ENCODE measurements at regions not wholly inside any gene's neighbourhood (a gene's known extent, or its start where the extent isn't known, plus 50 kb on each side); places are given as distances from the start of the nearest gene placed in this dataset.

DNA sequence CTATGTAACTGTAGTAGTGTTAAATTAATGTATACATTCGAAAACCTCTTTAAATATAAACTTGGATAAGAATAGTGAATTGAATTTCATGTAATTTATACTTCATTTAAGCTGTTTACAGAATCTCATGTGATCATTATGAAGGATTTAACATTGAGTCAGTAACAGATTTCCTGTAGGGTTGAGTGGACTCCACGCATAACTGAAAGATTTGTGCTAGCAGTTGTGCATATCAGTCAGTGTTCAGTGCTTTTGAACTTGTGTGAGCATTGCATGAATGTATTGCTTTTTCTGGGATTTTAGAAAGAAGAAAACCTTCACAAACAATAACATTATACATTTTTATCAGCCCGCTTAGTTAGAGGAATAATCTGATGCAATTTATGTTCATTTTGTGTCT, 1435.3 kb downstream of the LRFN5 start:
- H3K27me3 ChIP-seq (ENCODE audit: control insufficient read depth, insufficient read depth, low read length), result no peaks in the 10 kb centered on the region
- no peak overlapping the region for H3K4me3 ChIP-seq (ENCODE audit: low read depth, low read length)
- DNase-seq (ENCODE audit: low read depth) (no peak), FAIRE-seq (no peak)
- no peaks in the 10 kb centered on the region for H3K36me3 ChIP-seq (ENCODE audit: control insufficient read depth, insufficient read depth, low read length)
- TF ChIP-seq CTCF (IDR thresholded peaks at IDR 0.05; ENCODE audit: insufficient read depth, low read length, severe bottlenecking), result no peak

GRCh38 chr14:43041207-43041606, 1434.5 kb downstream of the LRFN5 start:
- Histone ChIP-seq H3K27me3 (ENCODE audit: control insufficient read depth, insufficient read depth, low read length) (no peaks in the 10 kb centered on the region), H3K4me3 (ENCODE audit: low read depth, low read length) (no peak overlapping the region), H3K36me3 (ENCODE audit: control insufficient read depth, insufficient read depth, low read length) (no peaks in the 10 kb centered on the region)
- FAIRE-seq, result no peak
- TF ChIP-seq CTCF (IDR thresholded peaks at IDR 0.05; ENCODE audit: insufficient read depth, low read length, severe bottlenecking), result no peak
- DNase-seq (ENCODE audit: low read depth), result no peak

GRCh38 chr14:43039881-43040280, 1433.2 kb downstream of the LRFN5 start:
- TF ChIP-seq CTCF (IDR thresholded peaks at IDR 0.05; ENCODE audit: insufficient read depth, low read length, severe bottlenecking), result no peak
- H3K27me3 ChIP-seq (ENCODE audit: control insufficient read depth, insufficient read depth, low read length), result no peaks in the 10 kb centered on the region
- no peak overlapping the region for H3K4me3 ChIP-seq (ENCODE audit: low read depth, low read length)
- no peak for DNase-seq (ENCODE audit: low read depth)
- no peak for FAIRE-seq
- H3K36me3 ChIP-seq (ENCODE audit: control insufficient read depth, insufficient read depth, low read length), result no peaks in the 10 kb centered on the region

DNA sequence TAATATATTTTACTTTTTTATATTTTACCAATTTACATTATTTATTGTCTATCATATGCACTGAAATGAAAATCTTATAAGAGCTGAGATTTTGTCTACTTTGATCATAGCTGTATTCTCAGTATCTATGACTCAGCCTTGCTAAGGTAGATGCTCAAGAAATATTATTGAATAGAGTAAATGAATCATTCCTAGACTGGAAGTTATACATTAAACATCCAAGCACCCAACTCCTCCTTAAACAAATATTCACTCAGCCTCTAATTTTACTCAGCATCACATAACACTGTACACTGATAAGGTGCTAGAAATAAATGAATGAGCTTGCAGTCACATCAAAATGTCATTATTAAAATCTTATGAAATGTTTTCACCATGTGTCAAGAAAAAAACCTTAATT, 1424.9 kb downstream of the LRFN5 start:
- FAIRE-seq, result no peak
- peak; percentile 5 for DNase-seq (ENCODE audit: low read depth)

DNA sequence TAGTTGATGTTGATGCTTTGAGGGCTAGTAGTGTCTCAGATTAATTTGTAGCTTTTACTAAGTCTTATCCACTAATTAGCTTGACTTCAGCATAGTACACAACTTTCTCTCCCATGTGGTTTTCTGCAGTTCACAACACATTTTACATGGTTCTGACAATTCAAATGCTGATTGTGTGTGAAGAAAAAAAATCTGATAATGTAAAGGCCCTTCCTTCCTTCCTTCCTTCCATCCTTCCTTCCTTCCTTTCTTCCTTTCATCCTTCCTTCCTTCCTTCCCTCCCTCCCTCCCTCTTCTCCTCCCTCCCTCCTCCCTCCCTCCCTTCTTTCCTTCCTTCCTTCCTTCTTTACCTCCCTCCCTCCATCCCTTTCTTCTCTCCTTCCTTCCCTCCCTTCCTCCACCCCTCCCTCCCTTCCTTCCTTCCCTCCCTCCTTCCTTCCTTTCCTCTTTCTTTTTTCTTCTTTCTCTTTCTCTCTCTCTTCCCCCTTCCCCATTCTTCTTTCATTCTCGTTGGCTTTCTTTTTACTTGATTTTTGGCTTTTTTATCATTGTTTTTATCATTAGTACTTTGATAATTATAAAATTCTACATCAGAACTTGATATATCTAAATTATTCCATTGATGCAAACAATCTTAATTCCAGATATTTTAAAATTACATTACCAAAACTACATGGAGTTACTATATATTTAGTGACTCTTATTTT, 1415.6 kb downstream of the LRFN5 start:
- Histone ChIP-seq H3K4me3 (ENCODE audit: low read depth, low read length) (no peak overlapping the region), H3K27me3 (ENCODE audit: control insufficient read depth, insufficient read depth, low read length) (no peaks in the 10 kb centered on the region), H3K36me3 (ENCODE audit: control insufficient read depth, insufficient read depth, low read length) (no peaks in the 10 kb centered on the region)
- DNase-seq (ENCODE audit: low read depth) (no peak), FAIRE-seq (no peak)
- TF ChIP-seq CTCF (IDR thresholded peaks at IDR 0.05; ENCODE audit: insufficient read depth, low read length, severe bottlenecking), result no peak

More for the DNA sequence above, 1424.9 kb downstream of the LRFN5 start:
- H3K36me3 ChIP-seq (ENCODE audit: control insufficient read depth, insufficient read depth, low read length), result no peaks in the 10 kb centered on the region
- no peaks in the 10 kb centered on the region for H3K27me3 ChIP-seq (ENCODE audit: control insufficient read depth, insufficient read depth, low read length)
- no peak overlapping the region for H3K4me3 ChIP-seq (ENCODE audit: low read depth, low read length)
- no peak for TF ChIP-seq CTCF (IDR thresholded peaks at IDR 0.05; ENCODE audit: insufficient read depth, low read length, severe bottlenecking)

GRCh38 chr14:43019826-43020225, 1413.2 kb downstream of the LRFN5 start:
- FAIRE-seq, result no peak
- TF ChIP-seq CTCF (IDR thresholded peaks at IDR 0.05; ENCODE audit: insufficient read depth, low read length, severe bottlenecking), result no peak
- Histone ChIP-seq H3K4me3 (ENCODE audit: low read depth, low read length) (no peak overlapping the region), H3K27me3 (ENCODE audit: control insufficient read depth, insufficient read depth, low read length) (no peaks in the 10 kb centered on the region), H3K36me3 (ENCODE audit: control insufficient read depth, insufficient read depth, low read length) (no peaks in the 10 kb centered on the region)
- no peak for DNase-seq (ENCODE audit: low read depth)
